ENCODE measurements at regions not wholly inside any gene's neighbourhood (a gene's known extent, or its start where the extent isn't known, plus 50 kb on each side); places are given as distances from the start of the nearest gene placed in this dataset.

- TF ChIP-seq, protein P1, sequence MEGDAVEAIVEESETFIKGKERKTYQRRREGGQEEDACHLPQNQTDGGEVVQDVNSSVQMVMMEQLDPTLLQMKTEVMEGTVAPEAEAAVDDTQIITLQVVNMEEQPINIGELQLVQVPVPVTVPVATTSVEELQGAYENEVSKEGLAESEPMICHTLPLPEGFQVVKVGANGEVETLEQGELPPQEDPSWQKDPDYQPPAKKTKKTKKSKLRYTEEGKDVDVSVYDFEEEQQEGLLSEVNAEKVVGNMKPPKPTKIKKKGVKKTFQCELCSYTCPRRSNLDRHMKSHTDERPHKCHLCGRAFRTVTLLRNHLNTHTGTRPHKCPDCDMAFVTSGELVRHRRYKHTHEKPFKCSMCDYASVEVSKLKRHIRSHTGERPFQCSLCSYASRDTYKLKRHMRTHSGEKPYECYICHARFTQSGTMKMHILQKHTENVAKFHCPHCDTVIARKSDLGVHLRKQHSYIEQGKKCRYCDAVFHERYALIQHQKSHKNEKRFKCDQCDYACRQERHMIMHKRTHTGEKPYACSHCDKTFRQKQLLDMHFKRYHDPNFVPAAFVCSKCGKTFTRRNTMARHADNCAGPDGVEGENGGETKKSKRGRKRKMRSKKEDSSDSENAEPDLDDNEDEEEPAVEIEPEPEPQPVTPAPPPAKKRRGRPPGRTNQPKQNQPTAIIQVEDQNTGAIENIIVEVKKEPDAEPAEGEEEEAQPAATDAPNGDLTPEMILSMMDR (IDR thresholded peaks at IDR 0.05; ENCODE audit: low read depth, low read length, missing input control) = peak; percentile 87
- TF ChIP-seq RAD21 (IDR thresholded peaks at IDR 0.05) (peak; percentile 96 to 97), YY1 (IDR thresholded peaks at IDR 0.05) (no peak), ATF3 (IDR thresholded peaks at IDR 0.05) (no peak)
Measured at GRCh38 chr1:87953732-87954344, 625.2 kb downstream of the LMO4 start.
